ENCODE measurements at regions not wholly inside any gene's neighbourhood (a gene's known extent, or its start where the extent isn't known, plus 50 kb on each side); places are given as distances from the start of the nearest gene placed in this dataset.

DNA sequence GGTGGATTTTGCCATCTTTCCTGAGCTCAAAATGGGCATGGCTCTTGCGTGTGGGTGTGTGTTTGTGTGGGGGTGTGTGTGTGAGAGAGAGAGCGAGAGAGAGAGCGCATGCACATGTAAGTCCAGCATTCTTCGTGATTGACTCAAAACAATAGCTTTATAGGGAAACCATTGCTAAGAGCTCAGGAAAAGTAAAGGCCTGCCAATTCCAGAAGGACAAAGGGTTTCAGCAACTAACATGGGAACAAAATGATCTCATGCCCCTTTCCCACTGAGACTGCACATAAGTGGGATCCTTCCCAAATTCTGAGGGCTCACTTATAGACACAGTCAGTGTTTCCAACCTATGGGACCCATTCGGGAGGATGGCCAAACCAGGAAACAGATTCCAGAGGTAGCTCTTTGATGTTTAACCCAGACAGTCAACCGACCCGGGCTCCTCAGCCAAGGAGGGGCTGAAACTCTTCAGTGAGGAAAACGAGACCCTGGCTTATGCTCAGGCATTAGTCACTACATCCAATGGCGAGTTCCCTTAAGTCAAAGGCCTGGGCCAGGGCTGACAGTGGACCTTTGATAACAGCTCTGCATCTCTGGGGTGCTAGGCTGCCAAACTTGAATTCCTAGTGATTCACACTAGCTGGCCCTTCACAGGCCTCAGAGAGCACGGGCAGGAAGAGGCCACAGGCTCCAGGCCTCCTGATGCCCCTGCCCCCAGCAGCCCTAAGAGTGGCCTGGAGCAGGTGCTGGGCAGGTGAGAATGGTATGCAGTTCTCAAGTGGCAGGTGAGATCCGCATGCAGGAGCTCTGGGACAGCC, 305.0 kb upstream of the C2CD4B start:
- no peak for DNase-seq (ENCODE audit: low read depth)

GRCh38 chr15:62472616-62473299, 307.7 kb upstream of the C2CD4B start:
- no peak for DNase-seq (ENCODE audit: low read depth)

DNA sequence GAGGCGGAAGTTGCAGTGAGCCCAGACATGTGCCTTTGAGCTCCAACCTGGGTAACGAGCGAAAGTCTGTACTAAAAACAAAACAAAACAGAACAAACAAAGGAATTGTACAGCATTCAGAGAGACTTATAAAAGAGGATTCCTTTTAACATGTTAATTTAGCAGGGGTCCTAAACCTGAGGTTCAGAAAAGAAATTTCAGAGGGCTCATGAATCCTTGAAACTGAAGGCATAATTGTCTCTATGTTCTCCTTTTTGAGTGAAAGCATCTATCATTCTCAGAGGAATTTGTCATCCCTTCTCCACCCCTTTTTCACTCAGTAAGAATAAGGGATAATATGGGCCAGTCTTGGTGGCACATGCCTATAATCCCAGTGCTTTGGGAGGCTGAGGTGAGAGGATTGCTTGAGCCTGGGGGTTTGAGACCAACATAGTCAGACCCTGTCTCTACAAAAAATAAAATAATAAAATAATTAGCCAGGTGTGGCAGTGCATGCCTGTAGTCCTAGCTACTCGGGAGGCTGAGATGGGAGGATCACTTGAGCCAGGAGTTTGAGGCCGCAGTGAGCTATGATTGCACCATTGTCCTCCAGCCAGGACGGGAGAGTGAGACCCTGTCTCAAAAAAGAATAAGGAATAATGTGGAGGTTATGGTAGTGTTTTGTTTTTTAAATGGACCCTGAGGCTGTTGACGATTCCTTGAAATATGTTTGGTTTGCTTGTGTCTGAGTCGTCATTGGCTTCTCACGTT, 309.1 kb upstream of the C2CD4B start:
- no peak for DNase-seq (ENCODE audit: low read depth)

DNA sequence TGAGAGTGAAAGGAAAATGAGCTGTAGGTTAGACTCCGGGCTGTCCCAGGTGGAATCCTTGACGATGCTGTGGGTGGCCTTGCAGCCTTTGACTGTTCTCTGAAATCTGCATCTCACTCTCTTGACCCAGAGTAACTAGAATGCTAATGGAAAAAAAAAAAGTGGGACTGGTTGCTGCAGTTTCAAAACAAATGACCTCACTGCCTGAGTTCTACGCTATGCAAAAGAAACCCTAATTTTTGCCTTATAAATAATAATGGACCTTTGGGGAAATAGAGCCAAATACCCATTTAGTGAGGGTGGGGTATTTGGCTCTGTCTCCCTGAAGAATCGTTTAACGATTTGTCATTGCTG, 309.7 kb upstream of the C2CD4B start:
- DNase-seq (ENCODE audit: low read depth), result no peak

DNA sequence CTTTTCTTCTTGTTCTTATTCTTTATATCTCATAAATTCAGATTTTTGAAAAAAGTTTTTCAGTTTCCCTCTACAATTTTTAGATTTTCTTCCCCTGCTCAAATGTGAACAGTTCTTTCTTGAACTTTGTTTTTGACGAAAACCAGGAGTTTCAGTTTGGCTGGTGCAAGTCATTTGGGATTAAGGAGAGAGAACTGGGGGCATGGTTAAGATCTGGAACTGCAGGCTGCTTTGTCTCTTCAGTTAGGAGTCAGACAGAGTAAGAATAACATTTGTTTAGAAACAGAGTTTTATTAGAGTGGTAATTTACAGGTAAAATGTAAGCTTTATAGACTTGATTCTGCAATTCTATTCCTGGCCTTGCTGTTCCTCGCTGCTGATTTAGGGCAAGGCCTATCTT, 310.5 kb upstream of the C2CD4B start:
- DNase-seq (ENCODE audit: low read depth), result no peak

DNA sequence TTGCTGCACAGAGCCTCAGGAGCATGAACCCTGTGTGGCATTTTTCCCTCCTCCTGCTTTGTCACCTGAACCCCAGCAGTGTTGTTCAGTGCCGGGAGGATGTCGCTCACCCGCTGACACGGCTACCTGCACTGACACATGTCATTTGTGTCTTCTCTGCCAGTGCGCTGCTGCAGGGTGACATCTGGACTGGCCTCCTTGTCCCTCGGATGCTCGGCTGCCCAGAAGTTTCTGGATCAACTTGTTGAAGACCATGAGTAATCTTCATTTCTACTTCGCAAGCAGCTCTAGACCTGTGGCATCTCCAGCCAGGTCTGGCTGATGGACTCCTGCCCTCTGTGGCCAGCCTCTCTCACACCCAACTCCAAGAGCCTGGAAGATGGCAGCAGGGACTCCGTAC, 311.1 kb upstream of the C2CD4B start:
- DNase-seq (ENCODE audit: low read depth), result no peak

- no peak for DNase-seq (ENCODE audit: low read depth)
Measured at GRCh38 chr15:62477929-62478328, 312.8 kb upstream of the C2CD4B start.

DNA sequence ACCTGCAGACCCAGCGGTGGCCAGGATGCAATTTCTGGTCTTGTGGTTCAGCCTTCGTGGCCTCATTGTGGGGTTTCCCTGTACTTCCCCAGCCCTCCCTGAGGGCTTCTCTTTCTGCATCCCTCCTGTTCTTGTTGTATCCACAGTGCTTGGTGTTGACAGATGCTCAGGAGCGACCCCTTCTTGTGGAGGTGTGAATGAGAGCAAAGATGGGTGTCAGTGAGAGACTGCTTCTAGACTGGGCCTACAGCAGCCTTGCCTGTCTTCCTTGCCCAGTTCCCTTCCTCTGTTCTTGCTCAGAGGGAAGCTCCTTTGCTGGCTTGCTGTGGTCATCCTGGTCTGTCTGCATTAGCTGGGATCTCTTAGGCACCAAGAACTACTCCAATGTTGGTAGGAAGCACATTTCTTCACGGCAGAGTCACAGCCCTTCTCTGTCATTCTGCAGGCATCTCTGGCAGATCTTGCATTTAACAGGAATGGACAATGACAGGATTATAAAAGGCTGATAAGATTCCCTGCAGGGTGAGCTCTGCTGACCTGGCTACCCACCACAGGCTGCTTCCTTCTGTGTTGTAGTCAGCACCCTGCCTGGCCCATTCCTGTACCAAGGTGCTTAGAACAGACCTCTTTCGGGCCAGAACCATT, 317.8 kb upstream of the C2CD4B start:
- no peak for DNase-seq (ENCODE audit: low read depth)

DNA sequence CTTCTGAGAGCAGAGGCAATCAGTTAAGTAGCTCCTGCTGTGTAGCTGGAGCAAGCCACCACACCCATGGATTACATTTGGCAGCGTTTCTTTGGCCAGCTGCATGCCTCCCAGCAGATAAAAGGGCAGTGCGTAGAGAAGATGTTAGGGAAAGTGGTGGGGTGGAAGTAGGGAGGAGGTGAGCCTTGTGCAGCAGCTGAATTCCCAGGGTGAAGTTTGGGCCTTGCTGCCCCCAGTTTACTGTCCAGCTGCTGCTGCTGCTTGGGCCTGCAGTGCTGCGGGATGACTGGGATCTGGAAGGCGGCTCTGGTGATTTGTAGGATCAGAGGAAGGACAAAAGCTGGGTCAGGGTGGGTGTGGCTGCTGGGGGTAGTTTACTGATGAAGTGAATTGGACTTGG, 318.7 kb upstream of the C2CD4B start:
- DNase-seq (ENCODE audit: low read depth), result no peak

GRCh38 chr15:62485170-62485720, 320.2 kb upstream of the C2CD4B start:
- no peak for DNase-seq (ENCODE audit: low read depth)

- no peak for DNase-seq (ENCODE audit: low read depth)
Measured at GRCh38 chr15:62486041-62486440, 321.0 kb upstream of the C2CD4B start.

- DNase-seq (ENCODE audit: low read depth), result no peak
Measured at GRCh38 chr15:62488387-62488786, 323.3 kb upstream of the C2CD4B start.

DNA sequence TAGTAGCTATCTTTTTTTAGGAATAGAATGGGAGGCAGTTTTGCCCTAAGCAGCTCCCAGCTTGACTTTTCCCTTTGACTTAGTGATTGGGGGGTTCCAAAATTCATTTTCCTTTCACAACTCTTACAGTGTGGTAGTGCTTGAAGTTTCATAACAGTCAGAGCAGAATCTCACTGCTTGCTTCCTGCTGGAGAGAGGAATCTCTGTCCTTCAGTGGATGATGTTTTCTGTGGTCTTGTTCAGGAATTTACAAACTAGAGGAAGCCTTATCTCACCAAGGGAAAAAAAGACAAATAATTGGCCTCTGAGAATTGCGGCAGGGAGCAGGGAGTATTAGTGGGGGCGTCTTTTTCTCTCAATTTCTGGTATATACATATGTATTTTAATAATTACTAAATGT, 326.6 kb upstream of the C2CD4B start:
- no peak for DNase-seq (ENCODE audit: low read depth)

DNA sequence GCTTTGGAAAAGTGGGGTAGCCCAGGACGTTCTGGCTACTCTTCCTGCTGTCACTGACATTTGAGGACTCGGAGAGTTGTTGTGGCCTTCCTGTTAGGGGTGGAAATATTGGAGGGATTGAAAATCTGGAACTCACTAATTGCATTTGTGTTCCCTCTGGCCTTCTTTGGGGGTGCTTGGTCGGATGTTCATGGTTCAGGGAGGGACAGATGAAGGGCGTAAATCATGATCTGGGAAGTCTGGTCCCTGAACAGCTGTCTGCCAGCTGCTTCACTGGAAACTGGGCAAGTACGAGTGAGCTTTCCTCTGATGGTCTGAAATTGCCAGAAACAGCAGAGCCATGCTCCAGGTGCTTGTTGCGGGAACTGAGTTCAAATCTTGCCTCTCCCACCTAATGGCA, 327.8 kb upstream of the C2CD4B start:
- DNase-seq (ENCODE audit: low read depth), result no peak

GRCh38 chr15:62494197-62494596, 329.1 kb upstream of the C2CD4B start:
- DNase-seq (ENCODE audit: low read depth), result no peak

GRCh38 chr15:62495670-62496614, 330.9 kb upstream of the C2CD4B start:
- DNase-seq (ENCODE audit: low read depth), result no peak

- no peak for DNase-seq (ENCODE audit: low read depth)
Measured at GRCh38 chr15:62497356-62497755, 332.3 kb upstream of the C2CD4B start.

DNA sequence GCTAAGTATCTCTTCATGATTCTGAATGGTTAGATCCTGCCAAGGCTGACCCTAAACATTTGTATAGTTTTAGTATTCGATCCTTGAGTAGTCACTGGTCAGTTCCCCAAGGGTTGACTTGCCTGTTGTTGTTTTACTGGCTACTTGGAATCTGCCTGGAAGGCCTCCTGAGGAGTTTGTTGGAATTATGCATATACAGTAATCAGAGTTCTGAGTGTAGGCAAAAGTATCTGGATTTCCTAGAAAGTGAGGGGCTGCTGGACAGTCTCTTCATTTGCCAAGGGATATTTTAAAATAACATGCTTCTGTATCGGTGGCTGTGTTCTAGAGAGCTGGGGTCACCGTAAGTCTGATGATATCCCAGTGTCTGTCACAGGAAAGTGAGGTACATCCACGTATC, 333.2 kb upstream of the C2CD4B start:
- DNase-seq (ENCODE audit: low read depth), result no peak

GRCh38 chr15:62498712-62499111, 333.6 kb upstream of the C2CD4B start:
- no peak for DNase-seq (ENCODE audit: low read depth)

- no peak for DNase-seq (ENCODE audit: low read depth)
Measured at GRCh38 chr15:62500325-62500724, 335.2 kb upstream of the C2CD4B start.

DNA sequence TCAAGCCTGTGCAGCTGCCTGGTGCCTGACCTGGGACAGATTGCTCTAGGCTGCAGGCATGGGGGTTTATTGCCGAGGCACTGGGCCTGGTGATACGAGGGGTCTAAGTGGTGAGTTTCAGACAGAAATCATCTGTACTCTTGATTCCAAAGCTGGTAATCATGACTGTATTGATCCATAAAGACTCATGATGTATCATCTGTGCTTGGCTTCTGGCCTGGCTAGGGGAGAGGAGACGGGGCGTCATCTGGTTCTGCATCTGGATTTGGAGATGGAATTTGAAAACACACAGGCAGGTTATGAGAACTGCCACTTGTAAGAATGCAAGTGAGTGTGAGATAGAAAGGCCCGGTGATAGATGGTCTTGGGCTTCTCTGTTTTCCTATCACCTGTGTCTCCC, 337.4 kb upstream of the C2CD4B start:
- DNase-seq (ENCODE audit: low read depth), result no peak
